SU-DHL-6 (cell line): ENCODE measurements at regions not wholly inside any gene's neighbourhood (a gene's known extent, or its start where the extent isn't known, plus 50 kb on each side); places are given as distances from the start of the nearest gene placed in this dataset.

ENCODE experiments used
- H2AFZ ChIP-seq: fragments of 200-600 bp; sonication (generic); 2 replicates; pipeline ENCODE4 v1.6.1; 2014; ENCODE audit warnings: low read depth, mild to moderate bottlenecking, moderate library complexity, mixed read lengths, antibody characterized with exemption, low read length; ENCODE audit not compliant: severe bottlenecking
- H3F3A ChIP-seq: fragments of 200-600 bp; shearing (Covaris generic); 2 replicates; pipeline ENCODE4 v1.6.0; 2016; ENCODE audit warnings: antibody characterized with exemption, mild to moderate bottlenecking; ENCODE audit not compliant: insufficient read depth
- H3K27ac ChIP-seq: fragments of 200-600 bp; sonication (generic); 2 replicates; pipeline ENCODE4 v1.5.1; 2016; ENCODE audit warnings: low read depth, mild to moderate bottlenecking, low read length, moderate library complexity, mixed read lengths
- H3K27me3 ChIP-seq: fragments of 200-600 bp; sonication (generic), shearing (Covaris generic); 2 replicates; pipeline ENCODE4 v1.6.0; 2014; ENCODE audit warnings: mild to moderate bottlenecking, low read length
- H3K36me3 ChIP-seq: fragments of 200-600 bp; sonication (generic); 2 replicates; pipeline ENCODE4 v1.6.1; 2014; ENCODE audit warnings: mild to moderate bottlenecking, low read length, mixed read lengths
- H3K4me2 ChIP-seq: fragments of 300-600, 200-600 bp; shearing (Covaris generic), sonication (generic); 2 replicates; pipeline ENCODE4 v1.6.0; 2014; ENCODE audit warnings: low read length, low read depth, mild to moderate bottlenecking; ENCODE audit not compliant: poor library complexity, severe bottlenecking
- H3K4me3 ChIP-seq: fragments of 200-600 bp; sonication (generic); 2 replicates; pipeline ENCODE4 v1.5.1; 2014; ENCODE audit warnings: antibody characterized with exemption, low read length, mild to moderate bottlenecking, mixed read lengths; ENCODE audit not compliant: insufficient read depth, poor library complexity, severe bottlenecking
- H3K79me2 ChIP-seq: fragments of 200-600 bp; sonication (generic); 2 replicates; pipeline ENCODE4 v1.6.1; 2014; ENCODE audit warnings: mild to moderate bottlenecking, low read length, moderate library complexity; ENCODE audit not compliant: insufficient read depth
- H3K9ac ChIP-seq: fragments of 200-600 bp; sonication (generic); 2 replicates; pipeline ENCODE4 v1.7.0; 2014; ENCODE audit warnings: mild to moderate bottlenecking, low read length
- H3K9me2 ChIP-seq: fragments of 200-600 bp; sonication (generic); replicated peaks from 2 replicates; pipeline ENCODE4 v1.6.1; 2014; ENCODE audit warnings: low read length; ENCODE audit not compliant: insufficient read depth
- H3K9me3 ChIP-seq: fragments of 200-600 bp; sonication (generic); 2 replicates; pipeline ENCODE4 v1.6.1; 2014; ENCODE audit warnings: low read length, mixed read lengths; ENCODE audit not compliant: insufficient read depth
- H4K20me1 ChIP-seq: fragments of 200-600 bp; sonication (generic); 2 replicates; pipeline ENCODE4 v1.6.1; 2014; ENCODE audit warnings: low read depth, mild to moderate bottlenecking, antibody characterized with exemption, low read length, moderate library complexity, mixed read lengths
- EZH2phosphoT487 ChIP-seq: fragments of 200-600 bp; sonication (generic), shearing (Covaris generic); conservative IDR thresholded peaks from 2 replicates; pipeline ENCODE4 v1.6.1; 2018; ENCODE audit warnings: mild to moderate bottlenecking, antibody characterized with exemption, low read length, moderate library complexity, mixed read lengths
- TF ChIP-seq, protein P1 (sequence below): fragments of 200-600 bp; sonication (generic); IDR thresholded peaks from one replicate; pipeline ENCODE4 v1.5.1; 2017; ENCODE audit warnings: antibody characterized with exemption, mild to moderate bottlenecking, low read length, moderate library complexity; ENCODE audit not compliant: insufficient read depth, poor library complexity, severe bottlenecking

- TF ChIP-seq EZH2phosphoT487 = no peak
- TF ChIP-seq, protein P1, sequence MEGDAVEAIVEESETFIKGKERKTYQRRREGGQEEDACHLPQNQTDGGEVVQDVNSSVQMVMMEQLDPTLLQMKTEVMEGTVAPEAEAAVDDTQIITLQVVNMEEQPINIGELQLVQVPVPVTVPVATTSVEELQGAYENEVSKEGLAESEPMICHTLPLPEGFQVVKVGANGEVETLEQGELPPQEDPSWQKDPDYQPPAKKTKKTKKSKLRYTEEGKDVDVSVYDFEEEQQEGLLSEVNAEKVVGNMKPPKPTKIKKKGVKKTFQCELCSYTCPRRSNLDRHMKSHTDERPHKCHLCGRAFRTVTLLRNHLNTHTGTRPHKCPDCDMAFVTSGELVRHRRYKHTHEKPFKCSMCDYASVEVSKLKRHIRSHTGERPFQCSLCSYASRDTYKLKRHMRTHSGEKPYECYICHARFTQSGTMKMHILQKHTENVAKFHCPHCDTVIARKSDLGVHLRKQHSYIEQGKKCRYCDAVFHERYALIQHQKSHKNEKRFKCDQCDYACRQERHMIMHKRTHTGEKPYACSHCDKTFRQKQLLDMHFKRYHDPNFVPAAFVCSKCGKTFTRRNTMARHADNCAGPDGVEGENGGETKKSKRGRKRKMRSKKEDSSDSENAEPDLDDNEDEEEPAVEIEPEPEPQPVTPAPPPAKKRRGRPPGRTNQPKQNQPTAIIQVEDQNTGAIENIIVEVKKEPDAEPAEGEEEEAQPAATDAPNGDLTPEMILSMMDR = no peak
- Histone ChIP-seq H3K4me2 (no peak overlapping the region), H3K9me2 (no peaks in the 10 kb centered on the region), H3K79me2 (no peaks in the 10 kb centered on the region), H3K9ac (no peak overlapping the region), H3K9me3 (no peaks in the 10 kb centered on the region), H3F3A (no peaks in the 10 kb centered on the region), H2AFZ (no peak overlapping the region), H3K36me3 (no peaks in the 10 kb centered on the region), H4K20me1 (no peaks in the 10 kb centered on the region), H3K27ac (no peak overlapping the region), H3K27me3 (no peaks in the 10 kb centered on the region), H3K4me3 (no peak overlapping the region)
Observed at GRCh38 chr6:113055998-113056397, 708.9 kb downstream of the RFPL4B start.

DNA sequence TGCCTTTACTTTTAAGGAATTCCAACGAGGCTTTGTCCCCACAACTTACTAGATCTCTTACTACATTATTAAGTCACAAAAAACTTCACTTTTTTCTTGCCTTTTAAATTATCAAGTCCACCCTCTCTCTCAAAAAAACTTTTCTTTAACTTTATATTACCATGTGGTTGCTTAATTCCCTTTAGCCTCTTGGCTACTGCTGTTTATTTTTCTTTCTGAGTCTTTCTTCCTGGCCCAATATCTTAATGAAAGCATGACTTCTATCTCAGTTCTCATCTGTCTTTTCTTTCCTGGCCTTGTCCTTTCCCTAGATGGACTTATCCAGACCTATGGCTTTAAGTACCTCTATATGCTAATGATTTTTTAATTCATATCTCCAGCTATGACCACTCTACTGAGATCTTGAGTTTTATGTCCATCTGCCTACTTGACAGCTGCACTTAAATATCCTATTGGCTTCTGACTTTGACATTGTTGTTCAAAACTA is 710.5 kb downstream of the RFPL4B start:
- Histone ChIP-seq H3K9me2 (no peaks in the 10 kb centered on the region), H3K4me3 (no peak overlapping the region), H3K27me3 (no peaks in the 10 kb centered on the region), H3K9ac (no peak overlapping the region), H3K9me3 (no peaks in the 10 kb centered on the region), H3K27ac (no peak overlapping the region), H3K79me2 (no peaks in the 10 kb centered on the region), H3F3A (no peaks in the 10 kb centered on the region), H2AFZ (no peak overlapping the region), H3K36me3 (no peaks in the 10 kb centered on the region), H4K20me1 (no peaks in the 10 kb centered on the region), H3K4me2 (no peak overlapping the region)
- TF ChIP-seq, protein P1 = no peak
- no peak for TF ChIP-seq EZH2phosphoT487

DNA sequence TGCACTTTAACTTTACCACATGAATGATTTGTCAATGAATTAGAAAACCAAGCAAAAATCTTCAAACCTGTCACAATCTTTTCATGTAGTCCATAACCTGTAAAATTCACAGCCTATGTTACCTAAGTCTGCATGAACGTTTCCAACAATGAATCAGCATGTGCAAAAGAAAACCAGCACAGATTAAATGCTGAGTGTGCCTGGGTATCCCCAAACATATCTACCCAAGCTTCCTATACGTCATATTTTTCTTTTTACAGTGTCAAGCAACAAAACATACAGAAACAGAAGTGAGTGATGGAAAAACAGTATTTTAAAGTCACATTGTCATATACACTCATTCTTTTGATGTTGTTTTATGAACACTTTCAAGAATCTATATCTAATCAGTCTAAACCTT is 713.5 kb downstream of the RFPL4B start:
- no peak overlapping the region for H3K27ac ChIP-seq
- H3K4me3 ChIP-seq = no peak overlapping the region

More for the DNA sequence above, 713.5 kb downstream of the RFPL4B start:
- Histone ChIP-seq H2AFZ (no peak overlapping the region), H3K9me2 (no peaks in the 10 kb centered on the region), H4K20me1 (no peaks in the 10 kb centered on the region), H3K27me3 (no peaks in the 10 kb centered on the region), H3K9me3 (no peaks in the 10 kb centered on the region), H3K79me2 (no peaks in the 10 kb centered on the region), H3K9ac (no peak overlapping the region), H3K36me3 (no peaks in the 10 kb centered on the region), H3K4me2 (no peak overlapping the region), H3F3A (no peaks in the 10 kb centered on the region)
- TF ChIP-seq, protein P1 = no peak
- no peak for TF ChIP-seq EZH2phosphoT487
